Neural progenitor cell (in vitro differentiated cells): ENCODE measurements at regions not wholly inside any gene's neighbourhood (a gene's known extent, or its start where the extent isn't known, plus 50 kb on each side); places are given as distances from the start of the nearest gene placed in this dataset.
"Not testable (repeated sequence)": the region's sequence is repeated elsewhere in the genome, so short reads cannot be mapped to it uniquely, and the experiment has no call there.

ENCODE experiments used
- DNase-seq: peaks from one replicate; pipeline ENCODE4 v3.0.0-alpha.2; 2016; ENCODE audit warnings: low spot score
- H2AFZ ChIP-seq: fragments of 200-600 bp; sonication (generic); replicated peaks from 2 replicates; pipeline ENCODE4 v1.6.1; 2016; ENCODE audit warnings: antibody characterized with exemption
- H3F3A ChIP-seq: fragments of 200-600 bp; sonication (generic); 2 replicates; pipeline ENCODE4 v1.6.1; 2016; ENCODE audit warnings: antibody characterized with exemption, low read depth
- H3K27ac ChIP-seq: fragments of 200-600 bp; sonication (generic); 2 replicates; pipeline ENCODE4 v1.5.1; 2016; ENCODE audit warnings: mild to moderate bottlenecking
- H3K27me3 ChIP-seq: fragments of 200-600 bp; sonication (generic); 2 replicates; pipeline ENCODE4 v1.6.1; 2016; ENCODE audit warnings: mild to moderate bottlenecking, moderate library complexity
- H3K36me3 ChIP-seq: fragments of 200-600 bp; sonication (generic); 2 replicates; pipeline ENCODE4 v1.5.1; 2016
- H3K4me1 ChIP-seq: fragments of 200-600 bp; sonication (generic); 2 replicates; pipeline ENCODE4 v1.6.1; 2016; ENCODE audit warnings: mixed run types
- H3K4me2 ChIP-seq: fragments of 200-600 bp; sonication (generic); 2 replicates; pipeline ENCODE4 v1.6.1; 2016
- H3K4me3 ChIP-seq: fragments of 200-600 bp; sonication (generic); 2 replicates; pipeline ENCODE4 v1.5.1; 2016
- H3K79me2 ChIP-seq: fragments of 200-600 bp; sonication (generic); 2 replicates; pipeline ENCODE4 v1.6.1; 2016; ENCODE audit warnings: low read depth
- H3K9ac ChIP-seq: fragments of 200-600 bp; sonication (generic); 2 replicates; pipeline ENCODE4 v1.6.1; 2016
- H3K9me3 ChIP-seq: fragments of 200-600 bp; sonication (generic); 2 replicates; pipeline ENCODE4 v1.5.1; 2016; ENCODE audit warnings: low read depth
- H4K20me1 ChIP-seq: fragments of 200-600 bp; sonication (generic); 2 replicates; pipeline ENCODE4 v1.6.1; 2016; ENCODE audit warnings: low read depth
- H3K27ac Mint-ChIP-seq: 3 replicates; pipeline ENCODE4 v1.8.0; 2021; ENCODE audit warnings: mixed read lengths
- H3K27me3 Mint-ChIP-seq: 2 replicates; pipeline ENCODE4 v1.8.0; 2022; ENCODE audit warnings: low read depth, mild to moderate bottlenecking, inconsistent platforms, moderate library complexity, mixed read lengths; ENCODE audit not compliant: insufficient read depth
- H3K36me3 Mint-ChIP-seq: 3 replicates; pipeline ENCODE4 v1.8.0; 2021; ENCODE audit warnings: mixed read lengths
- H3K4me1 Mint-ChIP-seq: 3 replicates; pipeline ENCODE4 v1.8.0; 2021; ENCODE audit warnings: mixed read lengths
- H3K4me3 Mint-ChIP-seq: 3 replicates; pipeline ENCODE4 v1.8.0; 2021; ENCODE audit warnings: mild to moderate bottlenecking, moderate library complexity, mixed read lengths
- H3K9me3 Mint-ChIP-seq: 3 replicates; pipeline ENCODE4 v1.8.0; 2020; ENCODE audit warnings: mixed read lengths
- EZH2 ChIP-seq: fragments of 200-600 bp; sonication (generic); IDR thresholded peaks from 2 replicates; pipeline ENCODE4 v1.6.1; 2017; ENCODE audit warnings: antibody characterized with exemption, mild to moderate bottlenecking, moderate library complexity
- EZH2phosphoT487 ChIP-seq: fragments of 200-600 bp; sonication (generic); IDR thresholded peaks from 2 replicates; pipeline ENCODE4 v1.6.1; 2017; ENCODE audit warnings: antibody characterized with exemption
- TF ChIP-seq, protein P1 (sequence below): fragments of 200-600 bp; sonication (generic); IDR thresholded peaks from 2 replicates; pipeline ENCODE4 v1.5.1; 2017; ENCODE audit warnings: antibody characterized with exemption, mild to moderate bottlenecking

DNA sequence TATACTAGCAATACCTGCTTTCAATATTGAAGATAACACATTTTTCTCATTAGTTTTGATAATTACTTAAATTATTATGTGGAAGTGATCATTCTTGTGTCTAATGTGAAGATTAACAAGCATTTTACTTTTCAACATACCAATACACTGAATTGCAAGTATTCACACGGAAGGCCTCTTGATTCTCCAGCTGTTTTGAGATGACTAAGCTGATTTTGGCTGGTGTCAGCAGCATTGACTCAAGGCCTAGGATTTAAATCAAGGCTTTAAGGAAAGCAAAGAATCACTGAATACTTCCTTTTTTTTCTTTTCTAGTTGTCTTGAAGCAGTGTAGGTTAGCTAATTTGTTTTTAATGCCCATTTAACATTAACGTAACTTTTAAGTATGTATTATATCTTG is 373.7 kb downstream of the SRGAP2C start:
- Histone ChIP-seq H3K27ac (no peak overlapping the region), H3K9ac (no peak overlapping the region), H3K4me3 (no peak overlapping the region), H4K20me1 (no peaks in the 10 kb centered on the region), H3K36me3 (no peaks in the 10 kb centered on the region), H3F3A (no peaks in the 10 kb centered on the region), H3K4me2 (no peak overlapping the region), H3K4me1 (peaks cover 10% of the 10 kb centered on the region), H3K27me3 (no peaks in the 10 kb centered on the region), H2AFZ (no peak overlapping the region), H3K79me2 (no peaks in the 10 kb centered on the region), H3K9me3 (no peaks in the 10 kb centered on the region)
- TF ChIP-seq EZH2 (no peak), EZH2phosphoT487 (no peak)
- TF ChIP-seq, protein P1, sequence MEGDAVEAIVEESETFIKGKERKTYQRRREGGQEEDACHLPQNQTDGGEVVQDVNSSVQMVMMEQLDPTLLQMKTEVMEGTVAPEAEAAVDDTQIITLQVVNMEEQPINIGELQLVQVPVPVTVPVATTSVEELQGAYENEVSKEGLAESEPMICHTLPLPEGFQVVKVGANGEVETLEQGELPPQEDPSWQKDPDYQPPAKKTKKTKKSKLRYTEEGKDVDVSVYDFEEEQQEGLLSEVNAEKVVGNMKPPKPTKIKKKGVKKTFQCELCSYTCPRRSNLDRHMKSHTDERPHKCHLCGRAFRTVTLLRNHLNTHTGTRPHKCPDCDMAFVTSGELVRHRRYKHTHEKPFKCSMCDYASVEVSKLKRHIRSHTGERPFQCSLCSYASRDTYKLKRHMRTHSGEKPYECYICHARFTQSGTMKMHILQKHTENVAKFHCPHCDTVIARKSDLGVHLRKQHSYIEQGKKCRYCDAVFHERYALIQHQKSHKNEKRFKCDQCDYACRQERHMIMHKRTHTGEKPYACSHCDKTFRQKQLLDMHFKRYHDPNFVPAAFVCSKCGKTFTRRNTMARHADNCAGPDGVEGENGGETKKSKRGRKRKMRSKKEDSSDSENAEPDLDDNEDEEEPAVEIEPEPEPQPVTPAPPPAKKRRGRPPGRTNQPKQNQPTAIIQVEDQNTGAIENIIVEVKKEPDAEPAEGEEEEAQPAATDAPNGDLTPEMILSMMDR: no peak
- H3K9me3 Mint-ChIP-seq: no peaks in the 10 kb centered on the region
- peak; percentile 25 for DNase-seq
- no peaks in the 10 kb centered on the region for H3K36me3 Mint-ChIP-seq
- H3K4me1 Mint-ChIP-seq: no peaks in the 10 kb centered on the region
- H3K27ac Mint-ChIP-seq: no peak overlapping the region
- H3K4me3 Mint-ChIP-seq: no peak overlapping the region
- no peaks in the 10 kb centered on the region for H3K27me3 Mint-ChIP-seq

DNA sequence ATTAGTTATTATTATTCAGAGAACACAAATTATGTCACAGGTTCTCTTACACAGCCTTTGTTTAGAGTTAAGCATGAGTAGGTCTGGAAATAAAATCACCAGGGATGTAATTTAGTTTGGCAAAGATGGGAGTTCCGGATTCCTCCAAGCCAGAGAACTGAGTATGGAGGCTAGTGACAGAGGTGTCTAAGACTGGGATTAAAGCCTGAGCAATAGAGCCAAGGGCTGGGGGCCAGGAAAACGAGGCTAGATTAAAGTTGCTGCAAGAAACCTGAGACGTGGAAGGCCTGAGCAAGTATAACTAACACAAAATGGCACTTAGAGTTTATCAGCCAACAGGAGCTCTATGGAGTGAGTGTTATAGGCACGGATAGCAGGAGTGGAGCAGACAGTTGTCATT is 381.6 kb downstream of the SRGAP2C start:
- H4K20me1 ChIP-seq: no peaks in the 10 kb centered on the region
- no peak overlapping the region for H3K27ac ChIP-seq
- H3K36me3 ChIP-seq: no peaks in the 10 kb centered on the region
- H3K79me2 ChIP-seq: no peaks in the 10 kb centered on the region
- H3K9ac ChIP-seq: no peak overlapping the region
- Mint-ChIP-seq H3K4me3 (no peak overlapping the region), H3K9me3 (no peaks in the 10 kb centered on the region), H3K27me3 (no peaks in the 10 kb centered on the region), H3K27ac (no peak overlapping the region), H3K36me3 (no peaks in the 10 kb centered on the region), H3K4me1 (no peaks in the 10 kb centered on the region)
- no peak overlapping the region for H3K4me3 ChIP-seq
- no peaks in the 10 kb centered on the region for H3K9me3 ChIP-seq
- no peaks in the 10 kb centered on the region for H3K27me3 ChIP-seq
- no peak overlapping the region for H2AFZ ChIP-seq
- no peaks in the 10 kb centered on the region for H3F3A ChIP-seq
- DNase-seq: no peak
- H3K4me1 ChIP-seq: no peaks in the 10 kb centered on the region
- TF ChIP-seq, protein P1: no peak
- TF ChIP-seq EZH2 (no peak), EZH2phosphoT487 (no peak)
- no peak overlapping the region for H3K4me2 ChIP-seq

DNA sequence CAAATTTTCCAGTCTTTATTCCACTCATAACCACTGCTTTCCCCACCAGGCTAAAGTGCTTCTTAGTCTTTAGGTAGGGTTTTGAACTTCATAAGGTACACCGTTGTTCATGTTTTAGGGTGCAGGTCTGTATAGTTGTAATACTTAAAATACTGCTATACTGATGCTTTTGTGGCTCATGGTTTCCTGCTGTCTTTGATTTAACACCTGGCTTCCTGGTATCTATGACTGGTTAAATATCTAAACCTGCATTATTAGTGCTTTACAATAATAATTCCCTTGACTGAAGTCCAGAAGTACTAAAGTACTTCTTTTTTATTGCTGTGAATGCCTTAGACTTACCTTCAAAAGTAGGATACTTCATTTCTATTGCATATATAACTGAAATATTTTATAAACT is 384.7 kb downstream of the SRGAP2C start:
- TF ChIP-seq EZH2 (no peak), EZH2phosphoT487 (no peak)
- TF ChIP-seq, protein P1: no peak
- H3K27me3 ChIP-seq: no peaks in the 10 kb centered on the region
- no peaks in the 10 kb centered on the region for H3K9me3 ChIP-seq
- H3K4me2 ChIP-seq: no peak overlapping the region
- H3K27ac ChIP-seq: no peak overlapping the region
- H3K36me3 Mint-ChIP-seq: no peaks in the 10 kb centered on the region
- H3K4me1 Mint-ChIP-seq: no peaks in the 10 kb centered on the region
- H3K4me3 Mint-ChIP-seq: no peak overlapping the region
- H3K79me2 ChIP-seq: no peaks in the 10 kb centered on the region
- H3K36me3 ChIP-seq: no peaks in the 10 kb centered on the region
- peaks cover 4% of the 10 kb centered on the region for H3K9me3 Mint-ChIP-seq
- no peaks in the 10 kb centered on the region for H3F3A ChIP-seq
- H4K20me1 ChIP-seq: no peaks in the 10 kb centered on the region
- DNase-seq: no peak
- no peak overlapping the region for H3K9ac ChIP-seq
- no peaks in the 10 kb centered on the region for H3K4me1 ChIP-seq
- no peak overlapping the region for H3K4me3 ChIP-seq
- no peak overlapping the region for H2AFZ ChIP-seq
- H3K27me3 Mint-ChIP-seq: no peaks in the 10 kb centered on the region
- H3K27ac Mint-ChIP-seq: no peak overlapping the region

DNA sequence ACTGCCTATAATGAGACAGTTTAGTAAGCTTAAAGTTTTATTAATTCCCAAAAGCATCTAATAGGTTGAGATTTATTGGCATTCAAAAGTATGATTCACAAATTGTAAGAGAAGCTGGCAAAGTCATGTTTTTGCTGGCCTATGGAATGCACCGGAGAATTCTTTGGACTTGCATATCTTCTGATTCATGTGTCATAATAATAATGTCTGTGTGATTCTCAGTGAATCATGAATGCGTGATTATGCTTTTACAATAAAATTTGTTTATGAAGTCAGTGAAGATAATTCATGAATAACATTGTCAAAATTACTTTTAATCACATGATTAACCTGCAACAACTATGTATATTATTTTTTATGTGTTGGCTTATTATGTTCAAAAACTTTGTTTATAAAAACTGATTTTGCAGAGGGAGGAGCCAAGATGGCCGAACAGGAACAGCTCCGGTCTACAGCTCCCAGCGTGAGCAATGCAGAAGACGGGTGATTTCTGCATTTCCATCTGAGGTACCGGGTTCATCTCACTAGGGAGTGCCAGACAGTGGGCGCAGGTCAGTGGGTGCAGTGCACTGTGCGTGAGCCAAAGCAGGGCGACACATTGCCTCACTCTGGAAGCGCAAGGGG is 389.2 kb downstream of the SRGAP2C start:
- not testable (repeated sequence) for H3K79me2 ChIP-seq, H3K27me3 ChIP-seq, H3K27ac ChIP-seq, H3K4me1 Mint-ChIP-seq, H3K9ac ChIP-seq, H3K4me2 ChIP-seq, H4K20me1 ChIP-seq, H2AFZ ChIP-seq, H3K36me3 Mint-ChIP-seq, H3K27ac Mint-ChIP-seq, H3K4me1 ChIP-seq, H3K4me3 ChIP-seq, H3K27me3 Mint-ChIP-seq, H3K4me3 Mint-ChIP-seq, H3K36me3 ChIP-seq, DNase-seq, H3F3A ChIP-seq, H3K9me3 ChIP-seq
- peaks cover 12% of the 10 kb centered on the region for H3K9me3 Mint-ChIP-seq

DNA sequence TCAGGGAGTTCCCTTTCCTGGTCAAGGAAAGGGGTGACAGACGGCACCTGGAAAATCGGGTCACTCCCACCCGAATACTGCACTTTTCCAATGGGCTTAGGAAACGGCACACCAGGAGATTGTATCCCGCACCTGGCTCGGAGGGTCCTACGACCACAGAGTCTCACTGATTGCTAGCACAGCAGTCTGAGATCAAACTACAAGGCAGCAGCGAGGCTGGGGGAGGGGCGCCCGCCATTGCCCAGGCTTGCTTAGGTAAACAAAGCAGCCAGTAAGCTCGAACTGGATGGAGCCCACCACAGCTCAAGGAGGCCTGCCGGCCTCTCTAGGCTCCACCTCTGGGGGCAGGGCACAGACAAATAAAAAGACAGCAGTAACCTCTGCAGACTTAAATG is 389.7 kb downstream of the SRGAP2C start:
- not testable (repeated sequence) for H3K27me3 ChIP-seq, H3K27ac ChIP-seq, H2AFZ ChIP-seq, H3K4me2 ChIP-seq, H3K4me3 Mint-ChIP-seq, H3K27ac Mint-ChIP-seq, H3K79me2 ChIP-seq, DNase-seq, H3K9ac ChIP-seq, H3K9me3 ChIP-seq, H3K36me3 ChIP-seq, H3F3A ChIP-seq, H4K20me1 ChIP-seq, H3K4me1 ChIP-seq, H3K4me3 ChIP-seq, H3K36me3 Mint-ChIP-seq, H3K4me1 Mint-ChIP-seq, H3K27me3 Mint-ChIP-seq
- peaks cover 12% of the 10 kb centered on the region for H3K9me3 Mint-ChIP-seq

DNA sequence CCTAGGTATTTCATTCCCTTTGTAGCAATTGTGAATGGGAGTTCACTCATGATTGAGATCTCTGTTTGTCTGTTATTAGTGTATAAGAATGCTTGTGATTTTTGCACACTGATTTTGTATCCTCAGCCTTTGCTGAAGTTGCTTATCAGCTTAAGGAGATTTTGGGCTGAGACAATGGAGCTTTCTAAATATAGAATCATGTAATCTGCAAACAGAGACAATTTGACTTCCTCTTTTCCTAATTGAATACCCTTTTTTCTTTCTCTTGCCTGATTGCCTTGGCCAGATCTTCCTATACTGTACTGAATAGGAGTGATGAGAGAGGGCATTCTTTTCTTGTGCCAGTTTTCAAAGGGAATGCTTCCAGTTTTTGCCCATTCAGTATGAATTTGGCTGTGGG is 398.1 kb downstream of the SRGAP2C start:
- H3K4me1 ChIP-seq, H3K4me3 Mint-ChIP-seq, H3K79me2 ChIP-seq, H3K27ac ChIP-seq, H3K4me3 ChIP-seq, H3K36me3 Mint-ChIP-seq, DNase-seq, H3K36me3 ChIP-seq, H3F3A ChIP-seq, H3K9me3 ChIP-seq, H3K4me2 ChIP-seq, H3K27me3 ChIP-seq, H4K20me1 ChIP-seq, H3K27ac Mint-ChIP-seq, H3K4me1 Mint-ChIP-seq, H3K9ac ChIP-seq, H2AFZ ChIP-seq: not testable (repeated sequence)
- Mint-ChIP-seq H3K9me3 (peaks cover 15% of the 10 kb centered on the region), H3K27me3 (peaks cover 11% of the 10 kb centered on the region)
